ENCODE measurements at regions not wholly inside any gene's neighbourhood (a gene's known extent, or its start where the extent isn't known, plus 50 kb on each side); places are given as distances from the start of the nearest gene placed in this dataset.

DNA sequence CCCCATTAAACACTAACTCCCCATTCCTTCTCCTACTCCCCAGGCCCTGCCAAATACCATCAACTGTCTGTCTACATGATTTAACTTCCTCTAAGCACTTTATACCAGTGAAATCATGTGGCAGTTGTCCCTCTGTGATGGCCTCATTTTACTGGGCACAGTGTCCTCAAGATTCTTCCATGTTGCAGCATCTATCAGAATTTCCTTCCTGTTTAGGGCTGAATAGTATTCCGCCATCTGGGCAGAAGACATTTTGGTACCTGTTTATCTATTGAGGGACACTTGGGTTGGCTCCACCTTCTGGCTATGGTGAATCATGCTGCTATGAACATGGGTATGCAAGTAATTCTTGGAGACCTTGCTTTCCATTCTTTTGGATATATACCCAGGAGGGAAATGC is 59.4 kb upstream of the IRX4 start:
- no peak for DNase-seq (ENCODE audit: low read depth in 4 of 4, low spot score in 3 of 4)

DNA sequence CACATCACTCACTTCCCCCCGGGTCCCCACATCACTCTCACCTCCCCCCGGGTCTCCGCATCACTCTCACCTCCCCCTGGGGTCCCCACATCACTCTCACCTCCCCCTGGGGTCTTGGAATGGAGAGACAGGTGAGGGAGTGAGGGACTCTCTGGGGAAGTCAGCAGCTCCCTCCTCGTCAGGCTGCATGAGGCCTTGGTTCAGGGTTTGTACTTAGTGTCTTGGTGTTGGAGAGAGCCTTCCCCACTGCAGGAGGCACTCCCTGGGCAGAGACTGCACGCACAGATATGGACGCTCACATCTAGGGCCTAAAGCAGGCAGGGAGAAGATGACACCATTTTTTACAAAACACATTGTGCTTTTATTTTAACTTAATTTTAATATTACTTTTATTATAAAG is 56.5 kb upstream of the IRX4 start:
- no peak for DNase-seq (ENCODE audit: low read depth in 4 of 4, low spot score in 3 of 4)

DNA sequence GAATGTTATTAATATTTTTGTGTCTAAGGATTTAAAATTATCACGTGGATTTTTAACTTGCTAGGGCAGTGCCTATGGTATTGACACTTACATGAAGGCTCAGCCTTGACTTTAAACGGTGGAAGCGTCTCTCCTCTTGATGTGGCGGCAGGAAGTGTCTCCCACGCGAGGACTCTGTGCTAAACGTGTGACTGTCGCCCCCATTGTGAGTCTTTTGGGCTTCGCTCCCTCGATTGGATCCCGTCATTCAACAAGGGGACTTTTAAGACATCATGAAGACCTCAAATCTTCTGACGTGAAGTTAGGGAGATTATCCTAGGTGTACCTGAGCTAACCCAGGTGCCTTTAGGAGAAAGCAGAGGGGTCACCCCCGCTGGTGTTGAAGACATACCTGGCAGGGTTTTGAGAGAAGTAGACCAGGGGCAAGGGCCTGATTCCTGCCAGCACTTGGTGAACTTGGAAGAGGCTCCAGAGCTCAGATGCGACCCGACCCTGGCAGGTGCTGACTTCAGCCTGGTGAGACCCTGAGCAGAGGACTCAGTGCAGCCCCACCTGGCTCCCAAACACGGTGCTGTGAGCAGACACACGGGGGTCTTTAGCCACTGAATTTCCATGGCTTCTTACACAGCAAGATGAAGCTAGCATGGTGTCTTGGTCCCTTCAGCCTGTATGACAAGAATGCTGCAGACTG is 55.7 kb upstream of the IRX4 start:
- DNase-seq (ENCODE audit: low read depth in 4 of 4, low spot score in 3 of 4) = no peak

DNA sequence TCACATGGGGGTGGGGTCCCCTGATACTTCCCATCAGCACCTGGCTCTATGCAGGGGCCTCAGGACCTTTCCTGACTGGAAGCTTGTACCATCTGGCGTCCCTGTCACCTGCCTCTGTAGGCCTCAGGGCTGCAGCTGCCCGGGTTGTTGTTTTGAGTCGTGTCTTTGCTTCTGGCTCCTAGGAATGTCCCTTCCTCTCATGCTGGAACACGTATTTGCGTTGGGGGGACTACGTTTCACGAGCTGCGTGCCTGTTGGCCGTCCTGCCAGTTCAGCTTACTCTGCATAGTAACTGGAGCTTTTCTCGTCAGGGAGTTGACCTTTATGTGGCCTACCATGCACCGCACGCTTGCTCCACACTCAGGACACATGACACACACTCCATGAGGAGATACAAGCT is 54.9 kb upstream of the IRX4 start:
- DNase-seq (ENCODE audit: low read depth in 4 of 4, low spot score in 3 of 4) = no peak

DNA sequence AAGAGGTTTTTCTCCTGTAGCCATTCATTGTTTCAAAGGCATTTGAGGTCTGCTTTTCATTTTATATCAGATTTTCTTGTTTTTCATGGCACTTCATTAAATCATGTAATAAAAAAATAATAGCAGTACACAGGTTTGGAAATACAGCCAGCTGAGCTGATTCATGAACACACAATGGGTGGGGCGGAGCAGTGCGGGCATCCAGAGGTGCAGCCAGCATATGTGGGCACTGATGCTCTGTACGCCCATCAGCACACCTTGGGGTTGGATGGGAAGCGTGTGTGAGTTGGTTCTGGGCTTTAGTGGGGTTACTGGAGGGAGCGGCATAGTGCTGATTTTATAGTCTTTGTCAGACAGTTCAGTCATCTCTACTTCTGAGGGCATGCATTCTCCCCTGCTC is 54.2 kb upstream of the IRX4 start:
- no peak for DNase-seq (ENCODE audit: low read depth in 4 of 4, low spot score in 3 of 4)

DNA sequence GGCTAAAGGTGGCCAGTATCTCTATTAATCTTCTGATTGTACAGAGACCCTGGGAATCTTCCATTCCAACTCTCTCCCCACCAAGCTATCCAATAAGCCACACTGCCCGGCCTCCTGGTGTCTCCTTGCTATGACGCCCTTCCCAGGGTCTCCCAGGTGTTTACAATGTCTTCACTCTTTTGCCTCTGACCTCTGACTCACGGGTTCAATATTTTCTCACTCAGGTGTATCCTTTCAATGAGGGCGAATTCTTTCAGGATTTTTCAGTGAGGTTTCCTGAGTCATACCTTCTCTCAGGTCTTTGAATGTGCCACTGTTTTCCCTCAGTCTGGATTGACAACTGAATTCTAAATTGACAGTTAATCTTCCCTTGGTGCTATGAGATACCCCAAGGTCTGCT is 53.7 kb upstream of the IRX4 start:
- DNase-seq (ENCODE audit: low read depth in 4 of 4, low spot score in 3 of 4) = no peak

DNA sequence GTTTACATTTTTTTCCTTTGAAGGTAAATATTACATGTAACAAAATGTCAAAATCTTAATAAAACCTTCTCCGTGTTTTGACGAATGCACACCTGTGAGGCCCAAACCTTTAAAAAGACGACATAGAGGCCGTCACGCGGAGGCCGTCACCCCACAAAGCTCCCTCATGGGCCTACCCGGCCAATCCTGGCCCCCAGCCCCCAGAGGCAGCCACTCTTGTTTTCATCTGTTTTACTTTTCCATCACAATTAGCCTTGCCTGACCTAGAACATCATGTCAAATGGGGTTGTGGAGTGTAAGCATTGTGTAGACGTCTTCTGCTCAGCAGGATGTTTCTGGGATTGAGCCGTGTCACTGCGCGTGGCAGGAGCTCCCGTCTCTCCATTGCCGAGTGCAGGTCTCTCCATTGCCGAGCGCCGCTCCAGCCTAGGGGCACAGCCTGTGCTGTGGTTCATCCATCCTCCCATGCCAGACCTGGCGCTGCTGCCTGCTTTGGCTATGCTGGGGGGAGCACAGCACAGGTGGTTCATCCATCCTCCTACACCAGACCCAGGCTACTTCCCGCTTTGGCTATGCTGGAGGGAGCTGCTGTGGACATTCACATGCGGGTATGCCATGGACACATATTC is 52.2 kb upstream of the IRX4 start:
- no peak for DNase-seq (ENCODE audit: low read depth in 4 of 4, low spot score in 3 of 4)

GRCh38 chr5:1934056-1934394 is 51.3 kb upstream of the IRX4 start:
- DNase-seq (ENCODE audit: low read depth in 4 of 4, low spot score in 3 of 4) = no peak

GRCh38 chr5:1933364-1934055 is 50.8 kb upstream of the IRX4 start:
- DNase-seq (ENCODE audit: low read depth in 4 of 4, low spot score in 3 of 4) = no peak

All from left renal pelvis (tissue), 4 donors.